Tibial nerve (tissue), 4 donors: ENCODE measurements at regions not wholly inside any gene's neighbourhood (a gene's known extent, or its start where the extent isn't known, plus 50 kb on each side); places are given as distances from the start of the nearest gene placed in this dataset.

Source experiments
- DNase-seq, 2 donors: peaks; one replicate each; pipeline ENCODE4 v3.0.0-alpha.2; 2019; ENCODE audit warnings: low spot score in 2 of 2
- H3K27ac ChIP-seq, 4 donors: fragments of 200-600 bp; sonication (generic) in 3 of 4; one replicate each; pipeline ENCODE4 v1.5.1; 2017 to 2019; ENCODE audit warnings: mild to moderate bottlenecking in 1 of 4
- H3K27me3 ChIP-seq, 2 donors: fragments of 200-600 bp; sonication (generic) in 1 of 2; one replicate each; pipeline versions ENCODE4 v1.5.1 to v1.6.0; 2017 to 2019
- H3K36me3 ChIP-seq, 3 donors: fragments of 200-600 bp; sonication (generic); one replicate each; pipeline ENCODE4 v1.5.1; 2018 to 2019
- H3K4me1 ChIP-seq, 4 donors: fragments of 200-600 bp; sonication (generic) in 3 of 4; one replicate each; pipeline ENCODE4 v1.5.1; 2017 to 2019
- H3K4me3 ChIP-seq, 4 donors: fragments of 200-600 bp; sonication (generic) in 3 of 4; one replicate each; pipeline ENCODE4 v1.5.1; 2017 to 2019; ENCODE audit warnings: mild to moderate bottlenecking in 1 of 4, moderate library complexity in 1 of 4
- H3K9me3 ChIP-seq, 4 donors: fragments of 200-600 bp; sonication (generic) in 3 of 4; one replicate each; pipeline ENCODE4 v1.5.1; 2017 to 2019
- CTCF ChIP-seq, 5 experiments: fragments of 200-600 bp in 3 of 5; fragments of 450-650 bp in 2 of 5; sonication (generic) in 3 of 5; IDR thresholded peaks; one replicate each; pipeline ENCODE4 v1.5.1; 2016 to 2019; ENCODE audit warnings: antibody characterized with exemption in 5 of 5, mild to moderate bottlenecking in 3 of 5, moderate library complexity in 2 of 5
- EP300 ChIP-seq, 2 donors: sonication (generic); formaldehyde crosslinking; IDR thresholded peaks; one replicate each; pipeline ENCODE4 v1.6.1; 2017; ENCODE audit warnings: antibody characterized with exemption in 2 of 2, mild to moderate bottlenecking in 1 of 2
- POLR2A ChIP-seq, 2 donors: fragments of 450-650 bp; IDR thresholded peaks; one replicate each; pipeline ENCODE4 v1.6.1; 2017; ENCODE audit warnings: antibody characterized with exemption in 2 of 2, mild to moderate bottlenecking in 2 of 2, moderate library complexity in 2 of 2
- WGBS, 2 donors: methylation state at CpG; one replicate each; pipeline ENCODE4 v1.1.5; 2018; 5-methylcytosine and 5-hydroxymethylcytosine counted together

- Histone ChIP-seq H3K27me3 (no peaks in the 10 kb centered on the region), H3K4me1 (no peaks in the 10 kb centered on the region), H3K36me3 (no peaks in the 10 kb centered on the region), H3K9me3 (no peaks in the 10 kb centered on the region), H3K27ac (no peak overlapping the region), H3K4me3 (no peak overlapping the region)
- 78 to 84% methylated on average over 3 of the region's 3 CpGs for WGBS, 2 donors
- DNase-seq: no peak
- TF ChIP-seq EP300 (IDR thresholded peaks at IDR 0.05) (no peak), CTCF (IDR thresholded peaks at IDR 0.05) (no peak), POLR2A (IDR thresholded peaks at IDR 0.05) (no peak)
Measured at GRCh38 chr10:2543974-2544373, 523.4 kb upstream of the PFKP start.

GRCh38 chr10:2543142-2543886 is 524.0 kb upstream of the PFKP start:
- no peaks in the 10 kb centered on the region for H3K27me3 ChIP-seq
- no peak for DNase-seq
- no peaks in the 10 kb centered on the region for H3K36me3 ChIP-seq
- no peak for TF ChIP-seq CTCF (IDR thresholded peaks at IDR 0.05)
- TF ChIP-seq POLR2A (IDR thresholded peaks at IDR 0.05): no peak
- no peak for TF ChIP-seq EP300 (IDR thresholded peaks at IDR 0.05)
- no peaks in the 10 kb centered on the region for H3K4me1 ChIP-seq
- H3K27ac ChIP-seq: no peak overlapping the region
- no peak overlapping the region for H3K4me3 ChIP-seq
- no peaks in the 10 kb centered on the region for H3K9me3 ChIP-seq
- WGBS, 2 donors: 71 to 85% methylated on average over 17 of the region's 17 CpGs

DNA sequence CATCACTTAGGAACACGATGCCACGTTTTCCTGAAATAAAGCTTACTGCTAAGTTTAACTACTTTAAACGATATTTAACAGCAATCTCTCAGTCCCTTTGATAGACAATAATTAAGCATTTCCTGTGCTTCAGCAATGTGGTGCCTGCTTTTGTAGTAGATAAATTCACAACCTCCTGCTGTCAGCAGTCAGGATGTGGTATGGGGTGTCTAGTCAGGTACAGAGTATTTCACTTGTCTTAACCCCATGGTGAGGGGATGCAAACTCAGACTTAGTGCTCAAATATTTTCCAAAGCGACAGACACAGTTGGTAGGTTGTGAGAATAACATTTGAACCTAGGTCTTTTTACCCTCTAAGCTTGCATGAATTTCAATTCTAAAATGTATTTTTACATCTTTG is 526.2 kb upstream of the PFKP start:
- no peaks in the 10 kb centered on the region for H3K27me3 ChIP-seq
- H3K27ac ChIP-seq: no peak overlapping the region
- no peaks in the 10 kb centered on the region for H3K36me3 ChIP-seq
- H3K4me1 ChIP-seq: no peaks in the 10 kb centered on the region
- H3K4me3 ChIP-seq: no peak overlapping the region
- TF ChIP-seq POLR2A (IDR thresholded peaks at IDR 0.05) (no peak), CTCF (IDR thresholded peaks at IDR 0.05) (no peak), EP300 (IDR thresholded peaks at IDR 0.05) (no peak)
- H3K9me3 ChIP-seq: no peaks in the 10 kb centered on the region
- no peak for DNase-seq
- WGBS, 2 donors: 54 to 58% methylated on average over 4 of the region's 4 CpGs

DNA sequence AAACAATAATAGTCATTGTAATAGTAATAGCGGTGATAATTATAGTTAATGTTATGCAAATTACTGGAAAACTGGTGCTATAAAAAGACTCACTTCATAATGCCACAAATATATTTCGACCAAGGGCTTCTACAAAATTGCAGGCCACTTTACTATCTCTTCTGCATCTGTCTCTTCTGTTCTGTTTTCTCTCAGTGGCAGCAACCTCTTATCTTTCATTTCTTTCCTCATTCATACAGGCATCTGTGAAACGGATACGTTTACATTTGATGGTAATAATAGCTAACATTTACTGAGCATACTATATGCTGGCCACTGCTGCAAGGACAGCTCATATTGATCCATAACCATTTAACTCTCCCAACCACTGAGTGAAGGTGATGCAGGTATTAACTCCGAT is 537.4 kb upstream of the PFKP start:
- no peaks in the 10 kb centered on the region for H3K9me3 ChIP-seq
- 57 to 61% methylated on average over 5 of the region's 5 CpGs for WGBS, 2 donors
- no peaks in the 10 kb centered on the region for H3K36me3 ChIP-seq

More for the DNA sequence above, 537.4 kb upstream of the PFKP start:
- Histone ChIP-seq H3K4me3 (no peak overlapping the region), H3K27me3 (no peaks in the 10 kb centered on the region), H3K27ac (no peak overlapping the region), H3K4me1 (no peaks in the 10 kb centered on the region)
- TF ChIP-seq CTCF (IDR thresholded peaks at IDR 0.05) (no peak), EP300 (IDR thresholded peaks at IDR 0.05) (no peak), POLR2A (IDR thresholded peaks at IDR 0.05) (no peak)
- DNase-seq: no peak
